B cell (primary cell): ENCODE measurements at regions not wholly inside any gene's neighbourhood (a gene's known extent, or its start where the extent isn't known, plus 50 kb on each side); places are given as distances from the start of the nearest gene placed in this dataset.

Experiments
- ATAC-seq: fragments of 200-7000 bp; cut with Tn5 transposase; one replicate; pipeline ENCODE4 v1.10.0; 2021; ENCODE audit warnings: low read depth, mild to moderate bottlenecking, moderate number of reproducible peaks, moderate library complexity
- CTCF ChIA-PET: fragments of 350-600 bp; sonication (Branson Sonifier 250); formaldehyde crosslinking; loops from one replicate; lab custom pipeline; 2021; ENCODE audit warnings: antibody characterized with exemption, inconsistent platforms; lab: Charles Lee
- POLR2A ChIA-PET: fragments of 350-600 bp; sonication (Branson Sonifier 250); formaldehyde crosslinking; loops from one replicate; lab custom pipeline; 2021; ENCODE audit warnings: antibody characterized with exemption; lab: Charles Lee
- DNase-seq: peaks from one replicate; pipeline ENCODE4 v3.0.0; 2013
- H2AFZ ChIP-seq: 2 replicates; pipeline ENCODE4 v1.6.1; 2012; ENCODE audit warnings: mild to moderate bottlenecking, low read depth, low read length; ENCODE audit not compliant: insufficient read depth, poor library complexity, severe bottlenecking
- H3K27ac ChIP-seq, 2 donors: 1 replicate in 1 of 2; 2 replicates in 1 of 2; pipeline ENCODE4 v1.5.1; 2012 to 2013; ENCODE audit warnings: low read length in 2 of 2, mild to moderate bottlenecking in 2 of 2, moderate library complexity in 1 of 2
- H3K27me3 ChIP-seq, 4 experiments: fragments of 200-600 bp in 1 of 4; sonication (generic) in 1 of 4; replicated peaks in 1 of 4; 1 replicate in 2 of 4; 2 replicates in 2 of 4; pipeline versions ENCODE4 v1.6.1 to v1.7.0; 2013 to 2016; ENCODE audit warnings: low read length in 3 of 4, mild to moderate bottlenecking in 2 of 4, mixed read lengths in 1 of 4, moderate library complexity in 1 of 4; ENCODE audit not compliant: insufficient read depth in 4 of 4, control insufficient read depth in 3 of 4; ENCODE audit errors: control extremely low read depth in 1 of 4
- H3K36me3 ChIP-seq, 2 experiments: replicated peaks in 1 of 2; 1 replicate in 1 of 2; 2 replicates in 1 of 2; pipeline versions ENCODE4 v1.6.1 to v1.7.1; 2013; ENCODE audit warnings: low read length in 1 of 2; ENCODE audit not compliant: insufficient read depth in 2 of 2, control insufficient read depth in 1 of 2; ENCODE audit errors: control extremely low read depth in 1 of 2, extremely low read depth in 1 of 2
- H3K4me1 ChIP-seq, 2 donors: fragments of 200-600 bp in 1 of 2; sonication (generic) in 1 of 2; 1 replicate in 1 of 2; 2 replicates in 1 of 2; pipeline versions ENCODE4 v1.5.1 to v1.6.1; 2013 to 2017; ENCODE audit warnings: low read length in 2 of 2; ENCODE audit not compliant: control insufficient read depth in 2 of 2, insufficient read depth in 2 of 2
- H3K4me2 ChIP-seq: replicated peaks from 2 replicates; pipeline ENCODE3; 2012; ENCODE audit warnings: mild to moderate bottlenecking, low read depth, low read length; ENCODE audit not compliant: poor library complexity, severe bottlenecking
- H3K4me3 ChIP-seq, 5 experiments: fragments of 200-600 bp in 1 of 5; sonication (generic) in 1 of 5; 1 replicate in 3 of 5; 2 replicates in 2 of 5; pipeline versions ENCODE4 v1.5.1 to v1.7.0; 2011 to 2016; ENCODE audit warnings: low read length in 4 of 5, mild to moderate bottlenecking in 4 of 5, low read depth in 2 of 5, control low read depth in 1 of 5, moderate library complexity in 1 of 5; ENCODE audit not compliant: insufficient read depth in 1 of 5; ENCODE audit errors: control extremely low read depth in 1 of 5, extremely low read depth in 1 of 5
- H3K79me2 ChIP-seq: fragments of 200-600 bp; sonication (generic); one replicate; pipeline ENCODE4 v1.6.0; 2016; ENCODE audit warnings: low read length; ENCODE audit not compliant: control insufficient read depth, insufficient read depth
- H3K9ac ChIP-seq: fragments of 200-600 bp; sonication (generic); 2 replicates; pipeline ENCODE4 v1.6.1; 2017; ENCODE audit warnings: mild to moderate bottlenecking, low read length, moderate library complexity
- H3K9me3 ChIP-seq, 3 donors: one replicate each; pipeline versions ENCODE4 v1.6.1 to v1.7.1; 2013; ENCODE audit warnings: low read length in 2 of 3; ENCODE audit not compliant: control insufficient read depth in 2 of 3, insufficient read depth in 1 of 3; ENCODE audit errors: control extremely low read depth in 1 of 3
- H4K20me1 ChIP-seq: 2 replicates; pipeline ENCODE4 v1.6.0; 2012; ENCODE audit warnings: mild to moderate bottlenecking, low read length; ENCODE audit not compliant: insufficient read depth, control insufficient read depth, poor library complexity, severe bottlenecking
- H3K27ac Mint-ChIP-seq: one replicate; pipeline ENCODE4 v1.8.0; 2021; ENCODE audit warnings: mixed read lengths
- H3K27me3 Mint-ChIP-seq: one replicate; pipeline ENCODE4 v1.8.0; 2021; ENCODE audit warnings: mixed read lengths
- H3K4me1 Mint-ChIP-seq: one replicate; pipeline ENCODE4 v1.8.0; 2021; ENCODE audit warnings: mixed read lengths
- H3K4me3 Mint-ChIP-seq: one replicate; pipeline ENCODE4 v1.8.0; 2021; ENCODE audit warnings: mixed read lengths
- H3K9me3 Mint-ChIP-seq: one replicate; pipeline ENCODE4 v1.8.0; 2022; ENCODE audit warnings: mixed read lengths; ENCODE audit not compliant: insufficient read depth
- EZH2 ChIP-seq: IDR thresholded peaks from 2 replicates; pipeline ENCODE4 v1.6.1; 2012; ENCODE audit warnings: borderline replicate concordance, low read depth, mild to moderate bottlenecking, moderate library complexity, low read length; ENCODE audit not compliant: insufficient read depth, poor library complexity, severe bottlenecking
- WGBS: methylation state at CpG from one replicate; pipeline ENCODE4 v1.1.5; 2013; ENCODE audit warnings: missing lambda C conversion rate; ENCODE audit not compliant: insufficient coverage; 5-methylcytosine and 5-hydroxymethylcytosine counted together
- intact Hi-C: fragments of 100-400 bp; cut with micrococcal nuclease; formaldehyde crosslinking; loops from one replicate; pipeline ENCODE4 v1.10.0; 2022
- TF ChIP-seq, protein P1 (sequence below): fragments of 200-600 bp; IDR thresholded peaks from one replicate; pipeline ENCODE4 v1.8.0; 2022; ENCODE audit warnings: antibody characterized with exemption, mild to moderate bottlenecking

- Histone ChIP-seq H3K27ac (no peak overlapping the region), H3K27me3 (no peaks in the 10 kb centered on the region), H4K20me1 (no peaks in the 10 kb centered on the region), H3K9me3 (no peaks in the 10 kb centered on the region), H3K36me3 (no peaks in the 10 kb centered on the region), H3K9ac (no peak overlapping the region), H3K79me2 (no peaks in the 10 kb centered on the region), H3K4me2 (no peak overlapping the region), H2AFZ (no peak overlapping the region), H3K4me1 (no peaks in the 10 kb centered on the region), H3K4me3 (no peak overlapping the region)
- H3K9me3 Mint-ChIP-seq = no peaks in the 10 kb centered on the region
- no peaks in the 10 kb centered on the region for H3K4me1 Mint-ChIP-seq
- ATAC-seq = no peak
- no peak overlapping the region for H3K27ac Mint-ChIP-seq
- CTCF ChIA-PET = interaction anchor here (1.1 kb wide), 1 partner anchor 12 kb away, joined by 3 read pairs; no protein-coding TSS in a partner anchor
- intact Hi-C loops = no loop called here
- no peak for DNase-seq
- 60% methylated on average over 1 of the region's 6 CpGs for WGBS
- TF ChIP-seq EZH2 = no peak
- TF ChIP-seq, protein P1, sequence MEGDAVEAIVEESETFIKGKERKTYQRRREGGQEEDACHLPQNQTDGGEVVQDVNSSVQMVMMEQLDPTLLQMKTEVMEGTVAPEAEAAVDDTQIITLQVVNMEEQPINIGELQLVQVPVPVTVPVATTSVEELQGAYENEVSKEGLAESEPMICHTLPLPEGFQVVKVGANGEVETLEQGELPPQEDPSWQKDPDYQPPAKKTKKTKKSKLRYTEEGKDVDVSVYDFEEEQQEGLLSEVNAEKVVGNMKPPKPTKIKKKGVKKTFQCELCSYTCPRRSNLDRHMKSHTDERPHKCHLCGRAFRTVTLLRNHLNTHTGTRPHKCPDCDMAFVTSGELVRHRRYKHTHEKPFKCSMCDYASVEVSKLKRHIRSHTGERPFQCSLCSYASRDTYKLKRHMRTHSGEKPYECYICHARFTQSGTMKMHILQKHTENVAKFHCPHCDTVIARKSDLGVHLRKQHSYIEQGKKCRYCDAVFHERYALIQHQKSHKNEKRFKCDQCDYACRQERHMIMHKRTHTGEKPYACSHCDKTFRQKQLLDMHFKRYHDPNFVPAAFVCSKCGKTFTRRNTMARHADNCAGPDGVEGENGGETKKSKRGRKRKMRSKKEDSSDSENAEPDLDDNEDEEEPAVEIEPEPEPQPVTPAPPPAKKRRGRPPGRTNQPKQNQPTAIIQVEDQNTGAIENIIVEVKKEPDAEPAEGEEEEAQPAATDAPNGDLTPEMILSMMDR = no peak
- POLR2A ChIA-PET = no interaction called here
- H3K4me3 Mint-ChIP-seq = no peak overlapping the region
- peaks cover 19% of the 10 kb centered on the region for H3K27me3 Mint-ChIP-seq
Observed at GRCh38 chr2:7109533-7109885, 192.3 kb downstream of the RNF144A start.

DNA sequence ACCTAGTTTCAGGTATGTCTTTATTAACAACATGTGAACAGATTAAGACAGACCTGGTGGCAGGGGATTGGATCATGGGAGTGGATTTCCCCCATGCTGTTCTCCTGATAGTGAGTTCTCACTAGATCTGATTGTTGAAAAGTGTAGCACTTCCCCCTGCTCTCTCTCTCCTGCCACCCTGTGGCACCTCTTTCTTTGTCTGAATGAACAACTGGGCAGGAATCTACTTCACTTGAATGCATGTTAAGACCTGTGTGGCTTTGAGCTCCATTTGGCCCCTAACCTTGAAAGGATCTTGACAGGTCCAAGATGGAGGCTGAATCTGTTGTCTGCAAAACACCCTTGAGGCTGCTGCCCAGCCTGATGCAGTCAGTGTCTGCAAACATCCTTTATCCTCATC, 194.4 kb downstream of the RNF144A start:
- H3K27me3 Mint-ChIP-seq = peaks cover 22% of the 10 kb centered on the region
- Histone ChIP-seq H2AFZ (no peak overlapping the region), H3K27me3 (no peaks in the 10 kb centered on the region), H3K4me1 (no peaks in the 10 kb centered on the region), H3K79me2 (no peaks in the 10 kb centered on the region), H3K27ac (no peak overlapping the region), H4K20me1 (no peaks in the 10 kb centered on the region), H3K9ac (no peak overlapping the region), H3K4me2 (no peak overlapping the region), H3K36me3 (no peaks in the 10 kb centered on the region), H3K9me3 (no peaks in the 10 kb centered on the region), H3K4me3 (no peak overlapping the region)
- intact Hi-C loops = no loop called here
- TF ChIP-seq EZH2 = no peak
- TF ChIP-seq, protein P1 = no peak
- DNase-seq (no peak), ATAC-seq (no peak)
- H3K27ac Mint-ChIP-seq = no peak overlapping the region
- H3K9me3 Mint-ChIP-seq = peaks cover 2% of the 10 kb centered on the region
- CTCF ChIA-PET = no interaction called here
- H3K4me1 Mint-ChIP-seq = no peaks in the 10 kb centered on the region
- H3K4me3 Mint-ChIP-seq = no peak overlapping the region
- POLR2A ChIA-PET = no interaction called here
